Ectodermal cell (in vitro differentiated cells): ENCODE measurements at regions not wholly inside any gene's neighbourhood (a gene's known extent, or its start where the extent isn't known, plus 50 kb on each side); places are given as distances from the start of the nearest gene placed in this dataset.

Experiments used
- H3K27ac ChIP-seq: 2 replicates; pipeline ENCODE4 v1.7.0; 2013; ENCODE audit warnings: mild to moderate bottlenecking, low read depth, low read length; ENCODE audit not compliant: insufficient read depth, poor library complexity, severe bottlenecking
- H3K27me3 ChIP-seq: 2 replicates; pipeline ENCODE4 v1.7.0; 2013; ENCODE audit warnings: mild to moderate bottlenecking, low read length; ENCODE audit not compliant: insufficient read depth, control insufficient read depth, poor library complexity, severe bottlenecking
- H3K36me3 ChIP-seq: one replicate; pipeline ENCODE4 v1.7.0; 2013; ENCODE audit warnings: low read length; ENCODE audit not compliant: control insufficient read depth, insufficient read depth
- H3K4me1 ChIP-seq: one replicate; pipeline ENCODE4 v1.7.0; 2013; ENCODE audit warnings: low read length; ENCODE audit not compliant: control insufficient read depth, insufficient read depth
- H3K4me3 ChIP-seq: 2 replicates; pipeline ENCODE4 v1.7.0; 2013; ENCODE audit warnings: low read depth, low read length, control low read depth; ENCODE audit not compliant: insufficient read depth
- H3K9me3 ChIP-seq: 2 replicates; pipeline ENCODE4 v1.7.0; 2013; ENCODE audit warnings: mild to moderate bottlenecking, low read length, moderate library complexity; ENCODE audit not compliant: control insufficient read depth
- WGBS, 2 experiments: methylation state at CpG; one replicate each; pipeline ENCODE4 v1.1.7; 2013; ENCODE audit warnings: missing lambda C conversion rate in 2 of 2; 5-methylcytosine and 5-hydroxymethylcytosine counted together

DNA sequence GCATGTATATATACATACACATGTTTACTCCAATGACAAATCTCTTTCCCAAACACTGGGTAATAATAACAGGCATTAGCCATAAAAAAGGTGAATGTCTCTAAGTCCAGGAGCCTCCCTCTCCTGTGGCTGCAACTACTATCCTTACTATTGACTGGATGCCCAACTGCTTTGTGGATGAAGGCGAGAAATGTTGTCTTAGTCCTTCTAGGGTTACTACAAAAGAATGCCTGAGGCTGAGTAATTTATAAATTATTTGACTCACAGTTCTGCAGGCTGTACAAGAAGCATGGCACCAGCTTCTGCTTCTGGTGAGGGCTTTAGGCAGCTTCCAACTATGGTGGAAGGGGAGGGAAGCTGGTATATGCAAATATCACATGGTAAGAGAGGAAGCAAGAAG lies 366.0 kb upstream of the DDHD1 start:
- WGBS, 2 experiments, result 96 to 100% methylated on average over 1 of the region's 1 CpG
- H3K27ac ChIP-seq, result no peak overlapping the region

DNA sequence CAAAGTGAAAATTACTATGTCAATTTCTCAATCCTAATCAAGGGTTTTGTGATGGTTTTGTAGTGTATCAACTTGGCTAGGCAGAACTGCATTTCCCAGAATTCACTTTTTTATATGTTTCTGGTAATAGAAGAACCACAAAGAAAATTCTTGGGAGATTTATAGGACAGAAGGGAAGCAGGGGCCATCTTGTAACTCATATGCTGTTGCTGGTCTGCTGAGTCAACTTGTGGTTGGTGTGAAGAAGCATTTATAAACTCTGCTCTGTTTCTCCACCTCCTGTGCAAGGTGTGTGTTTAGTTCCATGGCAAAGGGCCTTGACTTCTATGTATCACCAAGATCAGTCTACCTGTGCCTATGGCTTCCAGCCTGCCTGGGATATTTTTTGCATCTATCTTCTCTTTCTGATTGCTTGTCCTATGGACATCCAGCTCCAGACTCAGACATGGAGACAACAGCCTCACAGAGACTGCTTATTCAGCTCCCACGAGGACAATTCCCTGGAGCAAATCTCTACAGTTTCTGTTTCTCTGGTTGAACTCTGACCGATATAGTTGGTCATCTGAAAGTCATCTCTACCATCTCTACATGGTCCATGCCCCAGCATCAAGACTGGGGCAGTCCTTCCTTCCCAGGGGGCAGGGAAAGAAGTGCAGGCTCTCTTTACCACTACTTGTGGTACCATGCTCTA lies 364.3 kb upstream of the DDHD1 start:
- Histone ChIP-seq H3K27ac (no peak overlapping the region), H3K27me3 (no peaks in the 10 kb centered on the region), H3K36me3 (no peaks in the 10 kb centered on the region), H3K4me3 (no peak overlapping the region), H3K9me3 (no peaks in the 10 kb centered on the region), H3K4me1 (no peaks in the 10 kb centered on the region)
- 93 to 94% methylated on average over 2 of the region's 2 CpGs for WGBS, 2 experiments

More for the DNA sequence above, 366.0 kb upstream of the DDHD1 start:
- Histone ChIP-seq H3K4me1 (no peaks in the 10 kb centered on the region), H3K9me3 (no peaks in the 10 kb centered on the region), H3K27me3 (no peaks in the 10 kb centered on the region), H3K4me3 (no peak overlapping the region), H3K36me3 (no peaks in the 10 kb centered on the region)

DNA sequence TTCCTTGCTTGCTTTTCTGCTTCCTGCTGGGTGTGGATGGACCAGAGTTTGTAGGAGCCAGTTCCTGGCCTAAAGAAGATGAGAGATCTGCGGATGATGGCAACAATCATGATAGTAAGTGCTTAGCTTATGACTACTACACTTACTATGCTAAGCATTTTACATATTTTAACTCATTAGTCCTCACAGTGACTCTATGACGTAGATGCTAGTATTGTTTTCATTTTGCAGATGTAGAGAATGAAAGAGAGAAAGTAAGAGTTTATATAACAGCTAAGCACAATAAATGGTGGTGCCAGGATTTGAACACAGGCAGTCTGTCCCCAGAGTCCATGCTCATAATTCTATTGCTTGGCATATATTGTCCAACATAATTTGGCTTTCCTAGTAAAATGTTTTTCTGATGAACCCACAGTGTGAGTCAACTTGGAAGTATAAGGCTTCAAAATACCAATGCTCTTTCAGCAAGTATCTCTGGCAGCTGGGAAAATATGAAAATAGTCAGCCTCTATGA lies 363.2 kb upstream of the DDHD1 start:
- Histone ChIP-seq H3K4me3 (no peak overlapping the region), H3K27ac (no peak overlapping the region), H3K36me3 (no peaks in the 10 kb centered on the region), H3K4me1 (no peaks in the 10 kb centered on the region), H3K9me3 (no peaks in the 10 kb centered on the region), H3K27me3 (no peaks in the 10 kb centered on the region)
- 88 to 100% methylated on average over 1 to 2 of the region's 2 CpGs for WGBS, 2 experiments

DNA sequence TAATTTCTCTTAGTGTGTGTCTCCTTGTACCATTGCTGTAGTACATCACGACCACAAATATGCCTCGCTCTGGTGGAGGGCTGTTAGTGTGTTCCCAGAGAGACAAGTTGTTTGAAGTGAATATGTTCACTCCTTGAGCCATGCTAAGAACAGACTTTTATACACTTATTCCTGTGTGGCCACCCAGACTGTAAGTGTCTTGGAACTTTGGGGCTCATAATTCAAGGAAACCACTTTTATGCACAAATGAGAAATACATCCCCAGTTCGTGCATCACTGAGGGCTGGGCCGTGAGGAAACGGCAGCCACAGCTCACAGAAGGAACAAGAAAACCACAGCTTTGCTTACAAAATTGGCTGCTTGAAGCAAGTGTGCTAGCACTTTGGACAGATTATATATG lies 362.2 kb upstream of the DDHD1 start:
- Histone ChIP-seq H3K4me1 (no peaks in the 10 kb centered on the region), H3K27ac (no peak overlapping the region), H3K4me3 (no peak overlapping the region), H3K27me3 (no peaks in the 10 kb centered on the region), H3K36me3 (no peaks in the 10 kb centered on the region), H3K9me3 (no peaks in the 10 kb centered on the region)
- WGBS, 2 experiments, result 94% methylated on average over 5 of the region's 5 CpGs

DNA sequence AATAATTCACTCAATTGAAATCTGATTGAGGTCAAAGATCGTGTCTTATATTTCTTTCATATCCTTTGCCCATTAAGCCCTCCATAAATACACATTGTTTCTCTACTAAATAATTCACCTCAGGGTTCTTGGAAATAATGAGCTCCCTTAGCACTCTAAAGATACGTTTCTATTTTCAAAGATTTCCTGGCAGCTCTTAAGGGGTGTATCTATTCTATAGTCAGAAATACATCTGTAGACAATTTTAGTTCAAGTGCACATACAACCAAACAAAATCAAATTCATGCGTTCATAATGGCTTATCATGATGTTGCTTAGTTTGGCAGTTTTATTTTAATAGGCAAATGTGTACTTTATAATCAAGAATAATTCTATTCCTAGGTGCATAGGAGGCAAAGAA lies 361.1 kb upstream of the DDHD1 start:
- 88 to 95% methylated on average over 1 to 2 of the region's 3 CpGs for WGBS, 2 experiments
- H3K36me3 ChIP-seq, result no peaks in the 10 kb centered on the region
- no peak overlapping the region for H3K4me3 ChIP-seq
- H3K4me1 ChIP-seq, result no peaks in the 10 kb centered on the region
- no peak overlapping the region for H3K27ac ChIP-seq
- no peaks in the 10 kb centered on the region for H3K9me3 ChIP-seq
- no peaks in the 10 kb centered on the region for H3K27me3 ChIP-seq

DNA sequence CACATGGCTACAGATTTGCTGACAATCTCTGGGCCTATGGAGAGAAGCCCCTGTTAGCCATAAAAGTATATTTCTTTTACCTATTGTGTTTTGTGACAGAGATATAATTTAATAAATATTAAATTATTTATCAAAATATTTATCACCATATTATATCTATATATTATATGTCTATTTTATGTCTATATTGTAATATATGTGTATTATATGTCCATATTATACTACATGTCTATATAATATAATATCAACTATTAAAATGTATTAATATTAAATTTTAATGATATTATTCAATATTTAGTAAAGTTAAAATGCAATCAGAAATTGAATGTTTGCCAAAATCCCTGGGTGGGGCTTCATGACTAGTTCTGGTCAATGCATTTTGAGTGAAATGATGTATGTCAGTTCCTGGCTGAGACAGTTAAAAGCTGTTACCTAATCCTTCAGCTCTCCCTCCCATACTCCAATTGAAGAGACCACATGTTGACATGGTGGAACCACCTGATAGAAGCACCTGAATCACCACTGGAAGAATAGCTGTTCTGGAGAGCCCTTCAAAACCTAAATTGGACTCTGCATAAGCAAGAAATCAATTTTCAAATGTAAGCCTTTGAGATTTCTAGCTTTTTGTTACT lies 357.3 kb upstream of the DDHD1 start:
- Histone ChIP-seq H3K4me3 (no peak overlapping the region), H3K27ac (no peak overlapping the region), H3K27me3 (no peaks in the 10 kb centered on the region), H3K9me3 (no peaks in the 10 kb centered on the region), H3K4me1 (no peaks in the 10 kb centered on the region), H3K36me3 (no peaks in the 10 kb centered on the region)

DNA sequence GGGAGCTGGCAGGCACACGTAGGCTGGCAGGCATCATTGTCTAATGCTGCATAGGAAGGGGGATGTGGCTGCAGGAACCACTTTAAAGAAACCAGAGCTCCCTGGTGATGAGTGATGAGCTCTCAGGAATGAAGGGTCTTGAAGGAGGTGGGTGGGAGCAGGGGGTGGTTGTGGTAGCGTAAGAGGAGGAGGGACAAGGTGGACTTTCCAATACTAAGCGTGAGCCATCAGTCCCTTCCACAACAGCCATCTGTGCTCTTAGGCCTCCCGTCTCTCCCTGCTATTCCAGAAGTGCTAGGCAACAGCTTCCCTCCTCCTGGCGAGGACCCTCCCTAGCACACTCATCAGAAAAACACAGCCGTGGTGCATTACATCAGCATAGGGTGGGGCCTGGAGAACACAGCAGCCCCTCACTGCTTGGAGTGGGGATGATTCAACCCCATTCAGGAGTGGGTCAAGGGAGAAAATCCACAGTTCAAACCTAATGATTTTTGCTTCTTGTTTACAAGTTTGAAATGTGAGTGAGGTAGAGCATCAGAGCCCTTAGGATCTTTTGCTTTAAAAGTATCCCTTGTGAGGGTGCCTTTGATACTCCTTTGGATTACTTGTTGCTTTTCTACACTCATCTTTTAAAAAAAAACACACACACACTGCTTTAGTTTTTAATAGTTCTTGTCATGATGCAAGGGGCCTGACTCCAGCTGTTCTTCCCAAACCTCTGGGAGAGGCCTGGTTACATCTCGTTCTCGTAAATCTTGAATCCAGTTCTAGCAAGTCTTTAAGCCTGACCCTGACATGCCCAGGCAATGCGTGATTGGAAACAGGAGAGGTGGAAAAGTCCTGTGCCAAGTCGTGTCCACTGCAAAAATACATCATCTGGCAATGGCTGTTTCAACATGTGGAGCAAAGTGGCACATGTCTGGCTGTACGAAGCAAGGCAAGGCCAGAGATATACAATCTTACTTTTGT lies 356.4 kb upstream of the DDHD1 start:
- no peak overlapping the region for H3K4me3 ChIP-seq
- H3K9me3 ChIP-seq, result no peaks in the 10 kb centered on the region
- no peaks in the 10 kb centered on the region for H3K4me1 ChIP-seq
- no peak overlapping the region for H3K27ac ChIP-seq
- H3K36me3 ChIP-seq, result no peaks in the 10 kb centered on the region
- WGBS, 2 experiments, result 76 to 80% methylated on average over 11 of the region's 11 CpGs
- H3K27me3 ChIP-seq, result no peaks in the 10 kb centered on the region

DNA sequence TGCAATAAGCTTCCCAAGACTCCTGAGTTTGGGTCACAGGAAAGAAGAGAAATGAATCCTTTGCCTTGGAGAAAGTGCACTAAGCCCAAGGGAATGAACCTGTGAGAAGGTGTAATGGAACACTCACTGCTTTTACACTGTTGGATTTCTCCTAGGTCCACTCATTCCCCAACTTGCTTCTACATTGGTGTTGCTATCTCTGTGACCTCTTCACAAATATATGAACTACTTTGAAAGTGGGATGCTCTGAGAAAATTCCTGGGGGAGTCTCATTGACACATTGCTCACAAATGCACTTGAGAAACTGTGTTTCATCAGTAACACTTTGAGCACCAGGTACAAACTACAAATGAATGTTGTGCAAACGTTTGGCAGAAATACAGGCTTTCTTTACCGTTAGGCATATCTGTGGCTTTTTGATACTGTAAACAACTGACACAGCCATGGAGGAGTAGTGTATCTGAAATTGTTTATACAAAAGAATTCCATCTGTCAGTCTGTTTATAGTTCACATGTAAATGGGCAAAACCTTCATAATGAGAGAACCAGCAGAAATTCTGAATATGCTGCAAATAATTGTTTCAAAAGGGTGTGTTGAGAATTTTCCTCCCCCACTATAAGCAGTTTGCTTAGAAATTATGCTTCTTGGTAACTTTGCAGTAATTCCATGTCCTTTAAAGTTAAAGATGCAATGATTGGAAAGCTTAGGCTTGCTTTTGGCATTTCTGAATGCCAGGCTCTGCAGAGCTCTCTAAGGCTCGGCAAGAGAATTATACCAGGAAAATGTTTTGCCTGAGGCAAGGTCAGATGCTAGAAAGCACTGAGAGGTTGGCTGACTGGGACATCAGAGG lies 348.5 kb upstream of the DDHD1 start:
- 90 to 92% methylated on average over 3 of the region's 3 CpGs for WGBS, 2 experiments
- Histone ChIP-seq H3K27me3 (no peaks in the 10 kb centered on the region), H3K36me3 (no peaks in the 10 kb centered on the region), H3K27ac (no peak overlapping the region), H3K4me3 (no peak overlapping the region), H3K4me1 (no peaks in the 10 kb centered on the region), H3K9me3 (no peaks in the 10 kb centered on the region)

DNA sequence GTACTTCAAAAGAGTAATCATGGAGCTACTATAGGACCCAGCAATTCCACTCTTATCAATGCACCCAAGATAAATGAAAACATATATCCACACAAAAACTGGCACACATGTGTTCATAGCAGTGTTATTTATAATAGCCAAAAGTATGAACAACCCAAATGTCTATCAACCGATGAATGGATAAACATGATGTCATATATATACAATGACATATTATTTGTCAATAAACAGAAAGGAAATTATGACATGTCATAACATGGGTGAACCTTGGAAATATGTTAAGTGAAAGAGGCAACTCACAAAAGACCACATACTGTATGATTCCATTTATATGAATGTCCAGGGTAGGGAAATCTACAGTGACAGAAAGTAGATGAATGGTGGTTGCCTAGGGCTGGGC lies 347.1 kb upstream of the DDHD1 start:
- WGBS, 2 experiments, result no CpG with 5 or more reads among the region's 1 CpG
- Histone ChIP-seq H3K27me3 (no peaks in the 10 kb centered on the region), H3K27ac (no peak overlapping the region), H3K9me3 (no peaks in the 10 kb centered on the region), H3K36me3 (no peaks in the 10 kb centered on the region), H3K4me3 (no peak overlapping the region), H3K4me1 (no peaks in the 10 kb centered on the region)
